ENCODE measurements at regions not wholly inside any gene's neighbourhood (a gene's known extent, or its start where the extent isn't known, plus 50 kb on each side); places are given as distances from the start of the nearest gene placed in this dataset.
"Not testable (repeated sequence)": the region's sequence is repeated elsewhere in the genome, so short reads cannot be mapped to it uniquely, and the experiment has no call there.

DNA sequence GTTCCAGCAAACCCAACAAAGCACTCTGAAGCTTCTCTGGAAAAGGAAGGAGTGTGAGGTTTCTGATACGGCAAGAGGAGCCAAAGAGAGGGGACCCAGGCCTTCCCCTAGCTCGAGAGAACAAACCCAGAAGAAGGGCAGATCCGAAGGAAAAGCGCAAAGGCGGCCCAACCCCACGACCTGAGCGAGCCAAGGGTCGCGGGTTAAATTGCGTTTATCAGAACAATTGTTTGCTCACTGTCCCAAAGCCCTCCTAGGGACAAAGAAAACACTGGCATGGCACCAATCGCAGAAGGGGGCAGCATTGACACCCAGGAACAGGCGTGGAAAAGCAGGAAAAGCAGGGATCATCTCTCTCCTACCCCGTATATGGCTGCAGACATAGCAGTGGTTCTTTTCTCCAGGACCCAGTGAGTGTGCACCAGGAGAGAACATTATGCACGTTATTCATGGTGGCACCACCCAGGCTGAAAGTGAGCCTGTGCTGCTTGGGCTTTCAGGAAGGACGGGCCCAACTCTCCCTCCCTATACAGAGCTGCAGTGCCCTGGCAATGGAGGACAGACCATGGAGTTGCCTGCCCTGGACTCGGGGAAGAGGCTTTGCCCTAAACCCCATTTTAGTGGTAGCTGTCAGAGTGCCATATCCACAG, 167.0 kb downstream of the FAM72C start:
- DNase-seq (ENCODE audit: low read depth in 1 of 2, low spot score in 2 of 2); H4K20me1 ChIP-seq (replicated peaks in 1 of 2; ENCODE audit: control insufficient read depth in 1 of 2, insufficient read depth in 2 of 2, low read length in 2 of 2); CTCF ChIA-PET (ENCODE audit: partially characterized antibody); H3K4me1 ChIP-seq (replicated peaks in 1 of 4; ENCODE audit: control insufficient read depth in 3 of 4, insufficient read depth in 4 of 4, low read length in 3 of 4); H2AFZ ChIP-seq (ENCODE audit: low read length); H3K14ac ChIP-seq (ENCODE audit: insufficient read length); H2BK5ac ChIP-seq (ENCODE audit: low read depth, low read length); H3K56ac ChIP-seq (replicated peaks; ENCODE audit: insufficient read length, low read depth, low read length); H3K4ac ChIP-seq (replicated peaks; ENCODE audit: insufficient read length, low read depth, low read length); H3K79me1 ChIP-seq (ENCODE audit: low read depth, low read length); H2BK20ac ChIP-seq (ENCODE audit: low read length); H3K18ac ChIP-seq (ENCODE audit: extremely low read depth, low read length); POLR2A ChIA-PET (ENCODE audit: partially characterized antibody); H2AK5ac ChIP-seq (ENCODE audit: low read depth, low read length); H3K79me2 ChIP-seq (ENCODE audit: control insufficient read depth in 1 of 2, insufficient read depth in 2 of 2, low read length in 2 of 2); H3K9ac ChIP-seq (replicated peaks in 1 of 4; ENCODE audit: extremely low read depth in 1 of 4, low read depth in 3 of 4, low read length in 3 of 4); FAIRE-seq; H3K27ac ChIP-seq (ENCODE audit: low read depth, low read length); H2BK120ac ChIP-seq (replicated peaks; ENCODE audit: low read depth, low read length); H3K36me3 ChIP-seq (ENCODE audit: control insufficient read depth in 2 of 4, insufficient read depth in 4 of 4, low read length in 3 of 4); H3K9me3 ChIP-seq (ENCODE audit: insufficient read depth in 2 of 2, low read depth in 1 of 2, low read length in 1 of 2); H4K91ac ChIP-seq (replicated peaks; ENCODE audit: insufficient read length, low read length); H4K5ac ChIP-seq (ENCODE audit: insufficient read length, low read depth, low read length); H2BK12ac ChIP-seq (ENCODE audit: low read depth, low read length); H3K23me2 ChIP-seq (ENCODE audit: low read depth, low read length); H4K8ac ChIP-seq (ENCODE audit: extremely low read depth, insufficient read depth, low read length); H3K27me3 ChIP-seq (replicated peaks in 1 of 4; ENCODE audit: control insufficient read depth in 3 of 4, extremely low read depth in 1 of 4, insufficient read depth in 3 of 4, low read length in 3 of 4); H2BK15ac ChIP-seq (ENCODE audit: low read length); H3K23ac ChIP-seq (ENCODE audit: insufficient read length): not testable (repeated sequence)
- WGBS, 2 experiments (ENCODE audit: extremely low coverage in 1 of 2, insufficient coverage in 1 of 2, insufficient read length in 1 of 2, insufficient replicate concordance in 2 of 2, low coverage in 1 of 2, low lambda C conversion rate in 2 of 2, missing lambda C conversion rate in 1 of 2): no CpG with 5 or more reads among the region's 16 CpGs
- H3K4me2 ChIP-seq (ENCODE audit: insufficient read depth in 1 of 2, low read depth in 2 of 2, low read length in 2 of 2): 0 out of 4 replicates have a peak overlapping the region, but pooled peaks of 1 of the 2 experiments have one; percentile 31
- peak overlapping the region in 1 of 4 experiments; percentile 31; a peak in 1 of 8 replicates for H3K4me3 ChIP-seq (ENCODE audit: extremely low read depth in 1 of 4, insufficient read depth in 2 of 4, low read depth in 3 of 4, low read length in 4 of 4)

DNA sequence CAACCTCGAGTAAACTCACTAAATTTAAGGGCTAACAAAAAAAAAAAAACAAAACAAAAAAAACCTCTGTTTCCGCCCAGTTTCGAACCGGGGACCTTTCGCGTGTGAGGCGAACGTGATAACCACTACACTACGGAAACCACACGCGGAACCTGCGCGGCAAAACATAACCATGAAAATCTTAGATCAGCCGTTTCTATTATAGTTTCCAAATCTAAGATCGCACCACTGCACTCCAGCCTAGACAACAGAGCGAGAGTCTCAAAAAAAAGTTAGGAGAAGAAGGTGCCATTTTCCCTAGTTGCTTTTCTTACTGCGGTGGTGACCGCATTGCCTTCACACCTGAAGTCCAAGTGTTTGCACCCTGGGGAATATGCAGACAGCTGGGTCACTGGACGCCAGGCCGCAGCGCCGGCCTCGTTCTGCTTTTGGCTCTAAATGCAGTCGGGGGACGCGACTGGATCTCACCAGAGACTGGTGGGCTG, 167.8 kb downstream of the FAM72C start:
- DNase-seq (ENCODE audit: low read depth in 1 of 2, low spot score in 2 of 2): peak in 1 of 2 experiments; percentile 50
- H3K18ac ChIP-seq (ENCODE audit: extremely low read depth, low read length); FAIRE-seq; H3K27me3 ChIP-seq (replicated peaks in 1 of 4; ENCODE audit: control insufficient read depth in 3 of 4, extremely low read depth in 1 of 4, insufficient read depth in 3 of 4, low read length in 3 of 4); H4K8ac ChIP-seq (ENCODE audit: extremely low read depth, insufficient read depth, low read length); POLR2A ChIA-PET (ENCODE audit: partially characterized antibody); H2BK120ac ChIP-seq (replicated peaks; ENCODE audit: low read depth, low read length); H3K36me3 ChIP-seq (ENCODE audit: control insufficient read depth in 2 of 4, insufficient read depth in 4 of 4, low read length in 3 of 4); H2BK20ac ChIP-seq (ENCODE audit: low read length); H4K20me1 ChIP-seq (replicated peaks in 1 of 2; ENCODE audit: control insufficient read depth in 1 of 2, insufficient read depth in 2 of 2, low read length in 2 of 2); CTCF ChIA-PET (ENCODE audit: partially characterized antibody); H3K9ac ChIP-seq (replicated peaks in 1 of 4; ENCODE audit: extremely low read depth in 1 of 4, low read depth in 3 of 4, low read length in 3 of 4); H2AFZ ChIP-seq (ENCODE audit: low read length); H3K56ac ChIP-seq (replicated peaks; ENCODE audit: insufficient read length, low read depth, low read length); H3K79me2 ChIP-seq (ENCODE audit: control insufficient read depth in 1 of 2, insufficient read depth in 2 of 2, low read length in 2 of 2); H3K23me2 ChIP-seq (ENCODE audit: low read depth, low read length); H3K4me1 ChIP-seq (replicated peaks in 1 of 4; ENCODE audit: control insufficient read depth in 3 of 4, insufficient read depth in 4 of 4, low read length in 3 of 4); H2BK12ac ChIP-seq (ENCODE audit: low read depth, low read length); H2BK5ac ChIP-seq (ENCODE audit: low read depth, low read length); H3K4ac ChIP-seq (replicated peaks; ENCODE audit: insufficient read length, low read depth, low read length); H3K23ac ChIP-seq (ENCODE audit: insufficient read length); H4K91ac ChIP-seq (replicated peaks; ENCODE audit: insufficient read length, low read length); H2AK5ac ChIP-seq (ENCODE audit: low read depth, low read length); H3K14ac ChIP-seq (ENCODE audit: insufficient read length); H4K5ac ChIP-seq (ENCODE audit: insufficient read length, low read depth, low read length); H2BK15ac ChIP-seq (ENCODE audit: low read length); H3K27ac ChIP-seq (ENCODE audit: low read depth, low read length); H3K9me3 ChIP-seq (ENCODE audit: insufficient read depth in 2 of 2, low read depth in 1 of 2, low read length in 1 of 2); H3K79me1 ChIP-seq (ENCODE audit: low read depth, low read length): not testable (repeated sequence)
- Histone ChIP-seq H3K4me2 (ENCODE audit: insufficient read depth in 1 of 2, low read depth in 2 of 2, low read length in 2 of 2) (peak overlapping the region in 1 of 2 experiments; percentile 31; a peak in 1 of 4 replicates), H3K4me3 (ENCODE audit: extremely low read depth in 1 of 4, insufficient read depth in 2 of 4, low read depth in 3 of 4, low read length in 4 of 4) (peak overlapping the region in 1 of 4 experiments; percentile 67; a peak in 1 of 8 replicates)
- 92% methylated on average over 17 of the region's 26 CpGs; no CpG with 5 or more reads in 1 of the 2 experiments for WGBS, 2 experiments (ENCODE audit: extremely low coverage in 1 of 2, insufficient coverage in 1 of 2, insufficient read length in 1 of 2, insufficient replicate concordance in 2 of 2, low coverage in 1 of 2, low lambda C conversion rate in 2 of 2, missing lambda C conversion rate in 1 of 2)
